HCT116 (cell line): ENCODE measurements at regions not wholly inside any gene's neighbourhood (a gene's known extent, or its start where the extent isn't known, plus 50 kb on each side); places are given as distances from the start of the nearest gene placed in this dataset.
A peak's percentile ranks its signal among the peaks of the same experiment; 100 is the strongest.

Experiments
- ATAC-seq: fragments of 200-7000 bp; cut with Tn5 transposase; 2 replicates; pipeline ENCODE4 v1.9.1; 2020; ENCODE audit warnings: mild to moderate bottlenecking, moderate library complexity
- BruUV-seq: library from RNA; stranded (reverse); fragments of 400-500 nt; replicated peaks from 2 replicates; lab custom pipeline; 2021; lab: Mats Ljungman, UMichigan
- CTCF ChIA-PET: fragments of 300-600 bp; sonication (Branson Sonifier 250); formaldehyde crosslinking; loops from one replicate; lab custom pipeline; 2021; ENCODE audit warnings: antibody characterized with exemption; lab: Charles Lee
- POLR2A ChIA-PET: fragments of 300-600, 350-600 bp; sonication (Branson Sonifier 250); formaldehyde crosslinking; loops from one replicate; lab custom pipeline; 2021; ENCODE audit warnings: antibody characterized with exemption; lab: Charles Lee
- RAD21 ChIA-PET, 2 experiments: fragments of 300-600 bp; sonication (Branson Sonifier 250); formaldehyde crosslinking; loops; one replicate each; lab custom pipeline; 2023; ENCODE audit warnings: low total read pairs in 2 of 2; ENCODE audit not compliant: uncharacterized antibody in 2 of 2, unreplicated experiment in 2 of 2, low non-redundant PET in 1 of 2; lab: Charles Lee
- DNase-seq: peaks from one replicate; pipeline ENCODE4 v3.0.0-alpha.2; 2010; ENCODE audit warnings: low read depth, low spot score
- H2AFZ ChIP-seq: fragments of 200-600 bp; shearing (Covaris generic), sonication (generic); 2 replicates; pipeline ENCODE4 v1.6.1; 2017; ENCODE audit warnings: low read depth, mixed run types, mixed read lengths, antibody characterized with exemption, low read length; ENCODE audit not compliant: poor library complexity, severe bottlenecking
- H3K27ac ChIP-seq: 2 replicates; pipeline ENCODE4 v1.5.1; 2012; ENCODE audit warnings: low read depth, low read length
- H3K27me3 ChIP-seq: fragments of 200-600 bp; sonication (generic); 2 replicates; pipeline ENCODE4 v1.6.1; 2016; ENCODE audit warnings: mixed run types, low read length, mixed read lengths; ENCODE audit not compliant: insufficient read depth
- H3K36me3 ChIP-seq, 2 experiments: fragments of 200-500 bp in 1 of 2; fragments of 200-600 bp in 1 of 2; sonication (Bioruptor generic) in 1 of 2; sonication (generic) in 1 of 2; 2 replicates each; pipeline versions ENCODE4 v1.5.1 to v1.6.1; 2014 to 2016; ENCODE audit warnings: low read length in 2 of 2, inconsistent platforms in 1 of 2, mixed read lengths in 1 of 2, mixed run types in 1 of 2; ENCODE audit not compliant: insufficient read depth in 2 of 2, control insufficient read depth in 1 of 2
- H3K4me1 ChIP-seq, 2 experiments: fragments of 200-600 bp in 1 of 2; sonication (generic) in 1 of 2; 2 replicates each; pipeline versions ENCODE4 v1.5.1 to v1.6.1; 2012 to 2017; ENCODE audit warnings: low read length in 2 of 2, inconsistent platforms in 1 of 2, mild to moderate bottlenecking in 1 of 2, mixed read lengths in 1 of 2, mixed run types in 1 of 2, moderate library complexity in 1 of 2; ENCODE audit not compliant: insufficient read depth in 2 of 2, control insufficient read depth in 1 of 2
- H3K4me2 ChIP-seq: fragments of 200-600 bp; sonication (generic); 2 replicates; pipeline ENCODE4 v1.6.1; 2017; ENCODE audit warnings: mixed run types, low read length, mixed read lengths
- H3K4me3 ChIP-seq, 2 experiments: fragments of 200-600 bp in 1 of 2; sonication (generic) in 1 of 2; replicated peaks in 1 of 2; 2 replicates each; pipeline ENCODE4 v1.5.1; 2011 to 2016; ENCODE audit warnings: low read length in 2 of 2, control low read depth in 1 of 2, low read depth in 1 of 2, mild to moderate bottlenecking in 1 of 2, mixed read lengths in 1 of 2, mixed run types in 1 of 2
- H3K79me2 ChIP-seq: fragments of 200-600 bp; sonication (generic); 2 replicates; pipeline ENCODE4 v1.6.1; 2017; ENCODE audit warnings: mild to moderate bottlenecking, mixed run types, low read length, moderate library complexity, mixed read lengths; ENCODE audit not compliant: insufficient read depth
- H3K9ac ChIP-seq: fragments of 200-600 bp; sonication (generic); 2 replicates; pipeline ENCODE4 v1.6.1; 2016; ENCODE audit warnings: low read length, mixed read lengths
- H3K9me2 ChIP-seq: fragments of 200-600 bp; sonication (generic), shearing (Covaris generic); 2 replicates; pipeline ENCODE4 v1.6.1; 2017; ENCODE audit warnings: mixed run types, mild to moderate bottlenecking, moderate library complexity; ENCODE audit not compliant: insufficient read depth
- H3K9me3 ChIP-seq, 2 experiments: fragments of 200-500 bp in 1 of 2; fragments of 200-600 bp in 1 of 2; sonication (Bioruptor generic) in 1 of 2; sonication (generic) in 1 of 2; 2 replicates each; pipeline ENCODE4 v1.6.1; 2014 to 2017; ENCODE audit warnings: low read length in 2 of 2, mixed read lengths in 2 of 2, inconsistent platforms in 1 of 2, low read depth in 1 of 2, mild to moderate bottlenecking in 1 of 2, mixed run types in 1 of 2, moderate library complexity in 1 of 2; ENCODE audit not compliant: control insufficient read depth in 1 of 2, insufficient read depth in 1 of 2
- H4K20me1 ChIP-seq: fragments of 200-600 bp; sonication (generic), shearing (Covaris generic); 2 replicates; pipeline ENCODE4 v1.6.1; 2017; ENCODE audit warnings: mixed run types, mild to moderate bottlenecking, moderate library complexity; ENCODE audit not compliant: insufficient read depth
- CEBPB ChIP-seq: IDR thresholded peaks from 2 replicates; pipeline ENCODE4 v1.6.1; 2012; ENCODE audit warnings: low read depth
- EGR1 ChIP-seq: IDR thresholded peaks from 2 replicates; pipeline ENCODE4 v1.6.1; 2012; ENCODE audit warnings: low read depth
- ELF1 ChIP-seq: IDR thresholded peaks from 2 replicates; pipeline ENCODE4 v1.6.1; 2012; ENCODE audit warnings: low read depth, borderline replicate concordance
- EZH2 ChIP-seq: fragments of 200-600 bp; sonication (generic); IDR thresholded peaks from 2 replicates; pipeline ENCODE4 v1.6.1; 2017; ENCODE audit warnings: antibody characterized with exemption, mixed run types
- POLR2A ChIP-seq: IDR thresholded peaks from 2 replicates; pipeline ENCODE4 v1.7.0; 2011; ENCODE audit warnings: borderline replicate concordance; ENCODE audit not compliant: insufficient read depth, insufficient read length; ENCODE audit errors: extremely low read depth
- RAD21 ChIP-seq: IDR thresholded peaks from 2 replicates; pipeline ENCODE4 v1.6.1; 2012; ENCODE audit warnings: low read depth, mild to moderate bottlenecking
- SP1 ChIP-seq: IDR thresholded peaks from 2 replicates; pipeline ENCODE4 v1.6.1; 2012; ENCODE audit warnings: low read depth
- SRF ChIP-seq: IDR thresholded peaks from 2 replicates; pipeline ENCODE4 v1.6.1; 2012; ENCODE audit warnings: low read depth
- YY1 ChIP-seq: IDR thresholded peaks from 2 replicates; pipeline ENCODE4 v1.6.1; 2011; ENCODE audit warnings: low read length, low read depth, moderate library complexity, mild to moderate bottlenecking; ENCODE audit not compliant: insufficient replicate concordance; ENCODE audit errors: extremely low read depth
- intact Hi-C: fragments of 100-400 bp; cut with micrococcal nuclease; formaldehyde crosslinking; loops from 2 replicates; pipeline ENCODE4 v1.10.0; 2022
- TF ChIP-seq, protein P1 (sequence below), 3 experiments: fragments of 200-600 bp in 1 of 3; sonication (generic) in 1 of 3; IDR thresholded peaks in 2 of 3; conservative IDR thresholded peaks in 1 of 3; 2 replicates each; pipeline ENCODE4 v1.5.1; 2012 to 2017; ENCODE audit warnings: low read depth in 2 of 3, low read length in 2 of 3, antibody characterized with exemption in 1 of 3, borderline replicate concordance in 1 of 3, control low read depth in 1 of 3, mild to moderate bottlenecking in 1 of 3, mixed read lengths in 1 of 3, mixed run types in 1 of 3, moderate library complexity in 1 of 3; ENCODE audit not compliant: insufficient read depth in 1 of 3
- TF ChIP-seq, protein P2 (sequence below): IDR thresholded peaks from 2 replicates; pipeline ENCODE4 v1.6.1; 2011; ENCODE audit warnings: mild to moderate bottlenecking, low read length, moderate library complexity; ENCODE audit not compliant: insufficient replicate concordance; ENCODE audit errors: extremely low read depth
- TF ChIP-seq, protein P3 (sequence below): IDR thresholded peaks from 2 replicates; pipeline ENCODE4 v1.6.1; 2012; ENCODE audit warnings: low read depth
- TF ChIP-seq, protein P4 (sequence below): IDR thresholded peaks from 2 replicates; pipeline ENCODE4 v1.6.1; 2012

DNA sequence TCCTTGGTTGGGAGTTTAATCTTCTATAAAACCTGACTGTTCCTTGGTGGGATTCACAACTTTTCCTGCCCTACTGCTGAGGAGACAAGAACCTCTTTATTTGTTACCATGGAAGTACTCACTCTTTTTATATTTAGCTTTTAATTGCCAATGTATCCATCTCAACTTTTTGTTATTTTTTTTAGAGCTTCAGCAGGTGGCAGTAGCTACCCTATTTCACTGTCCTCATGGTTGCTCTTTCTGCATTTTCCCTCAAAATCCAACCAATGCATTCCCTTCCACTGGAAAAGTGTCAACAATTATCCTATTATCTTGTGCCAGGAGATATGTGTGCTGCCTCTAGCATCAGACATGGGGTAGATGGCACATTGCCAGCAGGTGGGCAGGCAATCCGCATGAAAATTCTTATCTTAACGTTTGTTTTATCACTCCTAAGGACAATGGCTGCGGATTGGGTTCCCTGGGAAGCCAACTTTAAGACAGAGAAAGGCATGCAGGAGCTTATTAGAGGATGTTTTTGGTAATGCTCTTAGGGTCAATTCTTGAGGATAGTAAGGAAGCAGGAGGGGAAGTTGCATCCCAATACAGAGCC is 406.4 kb downstream of the SNAPC1 start:
- no TSS peak for BruUV-seq
- TF ChIP-seq SP1 (no peak), RAD21 (peak; percentile 17; the same call in 1 of the 2 replicates), EZH2 (no peak), YY1 (no peak), SRF (no peak), ELF1 (no peak), EGR1 (no peak), POLR2A (no peak), CEBPB (no peak)
- TF ChIP-seq, protein P1, sequence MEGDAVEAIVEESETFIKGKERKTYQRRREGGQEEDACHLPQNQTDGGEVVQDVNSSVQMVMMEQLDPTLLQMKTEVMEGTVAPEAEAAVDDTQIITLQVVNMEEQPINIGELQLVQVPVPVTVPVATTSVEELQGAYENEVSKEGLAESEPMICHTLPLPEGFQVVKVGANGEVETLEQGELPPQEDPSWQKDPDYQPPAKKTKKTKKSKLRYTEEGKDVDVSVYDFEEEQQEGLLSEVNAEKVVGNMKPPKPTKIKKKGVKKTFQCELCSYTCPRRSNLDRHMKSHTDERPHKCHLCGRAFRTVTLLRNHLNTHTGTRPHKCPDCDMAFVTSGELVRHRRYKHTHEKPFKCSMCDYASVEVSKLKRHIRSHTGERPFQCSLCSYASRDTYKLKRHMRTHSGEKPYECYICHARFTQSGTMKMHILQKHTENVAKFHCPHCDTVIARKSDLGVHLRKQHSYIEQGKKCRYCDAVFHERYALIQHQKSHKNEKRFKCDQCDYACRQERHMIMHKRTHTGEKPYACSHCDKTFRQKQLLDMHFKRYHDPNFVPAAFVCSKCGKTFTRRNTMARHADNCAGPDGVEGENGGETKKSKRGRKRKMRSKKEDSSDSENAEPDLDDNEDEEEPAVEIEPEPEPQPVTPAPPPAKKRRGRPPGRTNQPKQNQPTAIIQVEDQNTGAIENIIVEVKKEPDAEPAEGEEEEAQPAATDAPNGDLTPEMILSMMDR (IDR thresholded peaks at IDR 0.05 in 2 of 3, conservative IDR thresholded peaks at IDR 0.05 in 1 of 3; ENCODE audit: borderline replicate concordance in 1 of 3, insufficient read depth in 1 of 3, low read depth in 2 of 3, low read length in 2 of 3): 0 out of 6 replicates have a peak, but pooled peaks of 1 of the 3 experiments have one; percentile 17
- TF ChIP-seq, protein P2, sequence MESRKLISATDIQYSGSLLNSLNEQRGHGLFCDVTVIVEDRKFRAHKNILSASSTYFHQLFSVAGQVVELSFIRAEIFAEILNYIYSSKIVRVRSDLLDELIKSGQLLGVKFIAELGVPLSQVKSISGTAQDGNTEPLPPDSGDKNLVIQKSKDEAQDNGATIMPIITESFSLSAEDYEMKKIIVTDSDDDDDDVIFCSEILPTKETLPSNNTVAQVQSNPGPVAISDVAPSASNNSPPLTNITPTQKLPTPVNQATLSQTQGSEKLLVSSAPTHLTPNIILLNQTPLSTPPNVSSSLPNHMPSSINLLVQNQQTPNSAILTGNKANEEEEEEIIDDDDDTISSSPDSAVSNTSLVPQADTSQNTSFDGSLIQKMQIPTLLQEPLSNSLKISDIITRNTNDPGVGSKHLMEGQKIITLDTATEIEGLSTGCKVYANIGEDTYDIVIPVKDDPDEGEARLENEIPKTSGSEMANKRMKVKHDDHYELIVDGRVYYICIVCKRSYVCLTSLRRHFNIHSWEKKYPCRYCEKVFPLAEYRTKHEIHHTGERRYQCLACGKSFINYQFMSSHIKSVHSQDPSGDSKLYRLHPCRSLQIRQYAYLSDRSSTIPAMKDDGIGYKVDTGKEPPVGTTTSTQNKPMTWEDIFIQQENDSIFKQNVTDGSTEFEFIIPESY: no peak
- TF ChIP-seq, protein P3, sequence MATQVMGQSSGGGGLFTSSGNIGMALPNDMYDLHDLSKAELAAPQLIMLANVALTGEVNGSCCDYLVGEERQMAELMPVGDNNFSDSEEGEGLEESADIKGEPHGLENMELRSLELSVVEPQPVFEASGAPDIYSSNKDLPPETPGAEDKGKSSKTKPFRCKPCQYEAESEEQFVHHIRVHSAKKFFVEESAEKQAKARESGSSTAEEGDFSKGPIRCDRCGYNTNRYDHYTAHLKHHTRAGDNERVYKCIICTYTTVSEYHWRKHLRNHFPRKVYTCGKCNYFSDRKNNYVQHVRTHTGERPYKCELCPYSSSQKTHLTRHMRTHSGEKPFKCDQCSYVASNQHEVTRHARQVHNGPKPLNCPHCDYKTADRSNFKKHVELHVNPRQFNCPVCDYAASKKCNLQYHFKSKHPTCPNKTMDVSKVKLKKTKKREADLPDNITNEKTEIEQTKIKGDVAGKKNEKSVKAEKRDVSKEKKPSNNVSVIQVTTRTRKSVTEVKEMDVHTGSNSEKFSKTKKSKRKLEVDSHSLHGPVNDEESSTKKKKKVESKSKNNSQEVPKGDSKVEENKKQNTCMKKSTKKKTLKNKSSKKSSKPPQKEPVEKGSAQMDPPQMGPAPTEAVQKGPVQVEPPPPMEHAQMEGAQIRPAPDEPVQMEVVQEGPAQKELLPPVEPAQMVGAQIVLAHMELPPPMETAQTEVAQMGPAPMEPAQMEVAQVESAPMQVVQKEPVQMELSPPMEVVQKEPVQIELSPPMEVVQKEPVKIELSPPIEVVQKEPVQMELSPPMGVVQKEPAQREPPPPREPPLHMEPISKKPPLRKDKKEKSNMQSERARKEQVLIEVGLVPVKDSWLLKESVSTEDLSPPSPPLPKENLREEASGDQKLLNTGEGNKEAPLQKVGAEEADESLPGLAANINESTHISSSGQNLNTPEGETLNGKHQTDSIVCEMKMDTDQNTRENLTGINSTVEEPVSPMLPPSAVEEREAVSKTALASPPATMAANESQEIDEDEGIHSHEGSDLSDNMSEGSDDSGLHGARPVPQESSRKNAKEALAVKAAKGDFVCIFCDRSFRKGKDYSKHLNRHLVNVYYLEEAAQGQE: no peak
- TF ChIP-seq, protein P4, sequence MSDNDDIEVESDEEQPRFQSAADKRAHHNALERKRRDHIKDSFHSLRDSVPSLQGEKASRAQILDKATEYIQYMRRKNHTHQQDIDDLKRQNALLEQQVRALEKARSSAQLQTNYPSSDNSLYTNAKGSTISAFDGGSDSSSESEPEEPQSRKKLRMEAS: no peak
- intact Hi-C loops: no loop called here
- no peaks in the 10 kb centered on the region; the same call in 1 of the 2 replicates for H3K27me3 ChIP-seq
- H2AFZ ChIP-seq: no peak overlapping the region
- ATAC-seq: no peak
- no peaks in the 10 kb centered on the region for H3K36me3 ChIP-seq
- CTCF ChIA-PET: interaction anchor here (0.6 to 1.3 kb wide), 2 partner anchors 11 to 742 kb away, joined by 3 read pairs; no protein-coding TSS in a partner anchor
- no peaks in the 10 kb centered on the region for H3K4me1 ChIP-seq
- H3K4me3 ChIP-seq: no peak overlapping the region
- DNase-seq: no peak
- H4K20me1 ChIP-seq: no peaks in the 10 kb centered on the region
- H3K9ac ChIP-seq: no peak overlapping the region
- no peaks in the 10 kb centered on the region for H3K79me2 ChIP-seq
- POLR2A ChIA-PET: no interaction called here
- RAD21 ChIA-PET: no interaction called here
- no peaks in the 10 kb centered on the region for H3K9me2 ChIP-seq
- H3K9me3 ChIP-seq: no peaks in the 10 kb centered on the region
- no peak overlapping the region for H3K27ac ChIP-seq
- no peak overlapping the region for H3K4me2 ChIP-seq
